Activated CD8-positive, alpha-beta memory T cell treated with anti-CD3 and anti-CD28 coated beads, Interleukin-2, amount 10 ng/mL, durations not matched to agents 7 days and 5 days (primary cell): ENCODE measurements at regions not wholly inside any gene's neighbourhood (a gene's known extent, or its start where the extent isn't known, plus 50 kb on each side); places are given as distances from the start of the nearest gene placed in this dataset.

Experiments
- ATAC-seq: fragments of 150-1000 bp; cut with Tn5 transposase; one replicate; pipeline ENCODE4 v1.10.0; 2021; ENCODE audit warnings: moderate library complexity
- CTCF ChIA-PET: fragments of 350-600 bp; sonication (Branson Sonifier 250); formaldehyde crosslinking; loops from one replicate; lab custom pipeline; 2021; ENCODE audit warnings: antibody characterized with exemption; lab: Charles Lee
- DNase-seq: peaks from one replicate; pipeline ENCODE4 v3.0.0-alpha.2; 2020
- H3K27ac Mint-ChIP-seq: one replicate; pipeline ENCODE4 v1.8.0; 2021; ENCODE audit warnings: mild to moderate bottlenecking, mixed read lengths
- H3K27me3 Mint-ChIP-seq: one replicate; pipeline ENCODE4 v1.8.0; 2021; ENCODE audit warnings: mixed read lengths
- H3K36me3 Mint-ChIP-seq: one replicate; pipeline ENCODE4 v1.8.0; 2021; ENCODE audit warnings: mild to moderate bottlenecking, mixed read lengths
- H3K4me1 Mint-ChIP-seq: one replicate; pipeline ENCODE4 v1.8.0; 2021; ENCODE audit warnings: mixed read lengths
- H3K4me3 Mint-ChIP-seq: one replicate; pipeline ENCODE4 v1.8.0; 2021; ENCODE audit warnings: mild to moderate bottlenecking, moderate library complexity, mixed read lengths
- H3K9me3 Mint-ChIP-seq: one replicate; pipeline ENCODE4 v1.8.0; 2022; ENCODE audit warnings: low read depth, mixed read lengths

- no peaks in the 10 kb centered on the region for H3K4me1 Mint-ChIP-seq
- ATAC-seq (no peak), DNase-seq (no peak)
- H3K27ac Mint-ChIP-seq, result no peak overlapping the region
- H3K4me3 Mint-ChIP-seq, result no peak overlapping the region
- CTCF ChIA-PET, result no interaction called here
- H3K27me3 Mint-ChIP-seq, result no peaks in the 10 kb centered on the region
- H3K9me3 Mint-ChIP-seq, result no peaks in the 10 kb centered on the region
- no peaks in the 10 kb centered on the region for H3K36me3 Mint-ChIP-seq
These were observed 108.6 kb upstream of the VGLL2 start for GRCh38 chr6:117156741-117157140.

GRCh38 chr6:117157448-117157847 is 107.9 kb upstream of the VGLL2 start:
- no peaks in the 10 kb centered on the region for H3K36me3 Mint-ChIP-seq
- ATAC-seq, result no peak
- no peaks in the 10 kb centered on the region for H3K9me3 Mint-ChIP-seq

GRCh38 chr6:117165911-117166499 is 99.4 kb upstream of the VGLL2 start:
- H3K36me3 Mint-ChIP-seq, result no peaks in the 10 kb centered on the region

More at GRCh38 chr6:117157448-117157847, 107.9 kb upstream of the VGLL2 start:
- CTCF ChIA-PET, result no interaction called here
- no peaks in the 10 kb centered on the region for H3K27me3 Mint-ChIP-seq
- no peaks in the 10 kb centered on the region for H3K4me1 Mint-ChIP-seq
- no peak for DNase-seq
- H3K4me3 Mint-ChIP-seq, result no peak overlapping the region
- no peak overlapping the region for H3K27ac Mint-ChIP-seq

GRCh38 chr6:117167520-117168271 is 97.7 kb upstream of the VGLL2 start:
- ATAC-seq, result no peak
- Mint-ChIP-seq H3K4me1 (no peaks in the 10 kb centered on the region), H3K27ac (no peak overlapping the region), H3K27me3 (no peaks in the 10 kb centered on the region), H3K4me3 (no peak overlapping the region), H3K36me3 (no peaks in the 10 kb centered on the region), H3K9me3 (no peaks in the 10 kb centered on the region)
- no peak for DNase-seq
- CTCF ChIA-PET, result no interaction called here

More at GRCh38 chr6:117165911-117166499, 99.4 kb upstream of the VGLL2 start:
- CTCF ChIA-PET, result no interaction called here
- no peaks in the 10 kb centered on the region for H3K9me3 Mint-ChIP-seq
- ATAC-seq (no peak), DNase-seq (no peak)
- no peak overlapping the region for H3K4me3 Mint-ChIP-seq
- H3K27me3 Mint-ChIP-seq, result no peaks in the 10 kb centered on the region
- H3K27ac Mint-ChIP-seq, result no peak overlapping the region
- H3K4me1 Mint-ChIP-seq, result no peaks in the 10 kb centered on the region

- H3K36me3 Mint-ChIP-seq, result no peaks in the 10 kb centered on the region
- DNase-seq, result no peak
- no peaks in the 10 kb centered on the region for H3K9me3 Mint-ChIP-seq
- H3K4me3 Mint-ChIP-seq, result no peak overlapping the region
- CTCF ChIA-PET, result no interaction called here
- no peaks in the 10 kb centered on the region for H3K27me3 Mint-ChIP-seq
- H3K27ac Mint-ChIP-seq, result no peak overlapping the region
- H3K4me1 Mint-ChIP-seq, result no peaks in the 10 kb centered on the region
- ATAC-seq, result no peak
These were observed 96.9 kb upstream of the VGLL2 start for GRCh38 chr6:117168296-117169063.

- H3K27me3 Mint-ChIP-seq, result no peaks in the 10 kb centered on the region
- CTCF ChIA-PET, result no interaction called here
- H3K4me3 Mint-ChIP-seq, result no peak overlapping the region
- no peaks in the 10 kb centered on the region for H3K4me1 Mint-ChIP-seq
- no peak for ATAC-seq
- no peaks in the 10 kb centered on the region for H3K9me3 Mint-ChIP-seq
- no peak overlapping the region for H3K27ac Mint-ChIP-seq
- no peak for DNase-seq
- H3K36me3 Mint-ChIP-seq, result no peaks in the 10 kb centered on the region
These were observed 96.2 kb upstream of the VGLL2 start for GRCh38 chr6:117169064-117169665.

- no peaks in the 10 kb centered on the region for H3K27me3 Mint-ChIP-seq
- CTCF ChIA-PET, result no interaction called here
- no peak overlapping the region for H3K27ac Mint-ChIP-seq
- DNase-seq (no peak), ATAC-seq (no peak)
- H3K4me3 Mint-ChIP-seq, result no peak overlapping the region
- H3K36me3 Mint-ChIP-seq, result no peaks in the 10 kb centered on the region
- no peaks in the 10 kb centered on the region for H3K9me3 Mint-ChIP-seq
- no peaks in the 10 kb centered on the region for H3K4me1 Mint-ChIP-seq
These were observed 95.5 kb upstream of the VGLL2 start for GRCh38 chr6:117169781-117170281.

GRCh38 chr6:117174835-117175360 is 90.5 kb upstream of the VGLL2 start:
- CTCF ChIA-PET, result no interaction called here
- no peak overlapping the region for H3K27ac Mint-ChIP-seq
- DNase-seq (no peak), ATAC-seq (no peak)
- no peaks in the 10 kb centered on the region for H3K4me1 Mint-ChIP-seq
- H3K4me3 Mint-ChIP-seq, result no peak overlapping the region
- no peaks in the 10 kb centered on the region for H3K27me3 Mint-ChIP-seq
- peaks cover 3% of the 10 kb centered on the region for H3K9me3 Mint-ChIP-seq
- no peaks in the 10 kb centered on the region for H3K36me3 Mint-ChIP-seq

- DNase-seq, result no peak
- H3K4me1 Mint-ChIP-seq, result no peaks in the 10 kb centered on the region
- no peaks in the 10 kb centered on the region for H3K9me3 Mint-ChIP-seq
- H3K36me3 Mint-ChIP-seq, result no peaks in the 10 kb centered on the region
- no peak overlapping the region for H3K4me3 Mint-ChIP-seq
- H3K27me3 Mint-ChIP-seq, result no peaks in the 10 kb centered on the region
- no peak for ATAC-seq
- CTCF ChIA-PET, result no interaction called here
- no peak overlapping the region for H3K27ac Mint-ChIP-seq
These were observed 76.6 kb upstream of the VGLL2 start for GRCh38 chr6:117188627-117189201.

GRCh38 chr6:117191009-117191408 is 74.3 kb upstream of the VGLL2 start:
- no peaks in the 10 kb centered on the region for H3K4me1 Mint-ChIP-seq
- H3K9me3 Mint-ChIP-seq, result no peaks in the 10 kb centered on the region
- H3K27ac Mint-ChIP-seq, result no peak overlapping the region
- DNase-seq (no peak), ATAC-seq (no peak)
- no peaks in the 10 kb centered on the region for H3K36me3 Mint-ChIP-seq
- no peak overlapping the region for H3K4me3 Mint-ChIP-seq
- CTCF ChIA-PET, result no interaction called here
- no peaks in the 10 kb centered on the region for H3K27me3 Mint-ChIP-seq

GRCh38 chr6:117191448-117191847 is 73.9 kb upstream of the VGLL2 start:
- no peak overlapping the region for H3K4me3 Mint-ChIP-seq
- DNase-seq (no peak), ATAC-seq (no peak)
- no peaks in the 10 kb centered on the region for H3K27me3 Mint-ChIP-seq
- H3K36me3 Mint-ChIP-seq, result no peaks in the 10 kb centered on the region
- no peaks in the 10 kb centered on the region for H3K9me3 Mint-ChIP-seq
- H3K27ac Mint-ChIP-seq, result no peak overlapping the region
- H3K4me1 Mint-ChIP-seq, result no peaks in the 10 kb centered on the region
- CTCF ChIA-PET, result no interaction called here

- DNase-seq (no peak), ATAC-seq (no peak)
- Mint-ChIP-seq H3K36me3 (no peaks in the 10 kb centered on the region), H3K27me3 (no peaks in the 10 kb centered on the region), H3K27ac (no peak overlapping the region), H3K4me1 (no peaks in the 10 kb centered on the region), H3K4me3 (no peak overlapping the region), H3K9me3 (no peaks in the 10 kb centered on the region)
- CTCF ChIA-PET, result no interaction called here
These were observed 71.1 kb upstream of the VGLL2 start for GRCh38 chr6:117194271-117194670.

GRCh38 chr6:117194978-117195377 is 70.4 kb upstream of the VGLL2 start:
- DNase-seq, result no peak
- Mint-ChIP-seq H3K36me3 (no peaks in the 10 kb centered on the region), H3K27me3 (no peaks in the 10 kb centered on the region), H3K27ac (no peak overlapping the region), H3K9me3 (no peaks in the 10 kb centered on the region), H3K4me3 (no peak overlapping the region), H3K4me1 (no peaks in the 10 kb centered on the region)
- ATAC-seq, result no peak
- CTCF ChIA-PET, result no interaction called here
